Inferior parietal cortex (tissue), 1 donor: ENCODE measurements at regions not wholly inside any gene's neighbourhood (a gene's known extent, or its start where the extent isn't known, plus 50 kb on each side); places are given as distances from the start of the nearest gene placed in this dataset.
A peak's percentile ranks its signal among the peaks of the same experiment; 100 is the strongest.
"Not testable (repeated sequence)": the region's sequence is repeated elsewhere in the genome, so short reads cannot be mapped to it uniquely, and the experiment has no call there.

Experiments used
- DNase-seq: peaks from one replicate; pipeline ENCODE4 v3.0.0-alpha.2; 2016; ENCODE audit errors: extremely low spot score

- DNase-seq: no peak
Measured at GRCh38 chr21:38039841-38040240, 123.6 kb upstream of the KCNJ6 start.

GRCh38 chr21:38041493-38041892 is 125.2 kb upstream of the KCNJ6 start:
- no peak for DNase-seq

- DNase-seq: no peak
Measured at GRCh38 chr21:38042246-38042645, 126.0 kb upstream of the KCNJ6 start.

GRCh38 chr21:38048167-38048566 is 131.9 kb upstream of the KCNJ6 start:
- DNase-seq: peak; percentile 12

GRCh38 chr21:38054334-38054733 is 138.1 kb upstream of the KCNJ6 start:
- no peak for DNase-seq

GRCh38 chr21:38056481-38056880 is 140.2 kb upstream of the KCNJ6 start:
- no peak for DNase-seq

GRCh38 chr21:38057626-38058025 is 141.4 kb upstream of the KCNJ6 start:
- no peak for DNase-seq

GRCh38 chr21:38060533-38060932 is 144.3 kb upstream of the KCNJ6 start:
- no peak for DNase-seq

GRCh38 chr21:38067086-38067739 is 151.0 kb upstream of the KCNJ6 start:
- no peak for DNase-seq

GRCh38 chr21:38072489-38072888 is 156.2 kb upstream of the KCNJ6 start:
- DNase-seq: no peak

- DNase-seq: no peak
Measured at GRCh38 chr21:38075833-38076587, 159.8 kb upstream of the KCNJ6 start.

- DNase-seq: no peak
Measured at GRCh38 chr21:38077569-38077968, 161.3 kb upstream of the KCNJ6 start.

GRCh38 chr21:38080888-38081287 is 164.6 kb upstream of the KCNJ6 start:
- no peak for DNase-seq

- DNase-seq: no peak
Measured at GRCh38 chr21:38081708-38082107, 165.5 kb upstream of the KCNJ6 start.

- no peak for DNase-seq
Measured at GRCh38 chr21:38082936-38083485, 166.8 kb upstream of the KCNJ6 start.

- no peak for DNase-seq
Measured at GRCh38 chr21:38083535-38083934, 167.3 kb upstream of the KCNJ6 start.

GRCh38 chr21:38086580-38086979 is 170.2 kb upstream of the KCNJ15 start:
- no peak for DNase-seq

- no peak for DNase-seq
Measured at GRCh38 chr21:38088916-38089762, 167.7 kb upstream of the KCNJ15 start.

- DNase-seq: no peak
Measured at GRCh38 chr21:38089763-38090046, 167.1 kb upstream of the KCNJ15 start.

- not testable (repeated sequence) for DNase-seq
Measured at GRCh38 chr21:38091061-38091460, 165.7 kb upstream of the KCNJ15 start.

GRCh38 chr21:38092051-38092450 is 164.7 kb upstream of the KCNJ15 start:
- DNase-seq: no peak

GRCh38 chr21:38095220-38095619 is 161.6 kb upstream of the KCNJ15 start:
- DNase-seq: no peak
